ENCODE measurements at regions not wholly inside any gene's neighbourhood (a gene's known extent, or its start where the extent isn't known, plus 50 kb on each side); places are given as distances from the start of the nearest gene placed in this dataset.

DNA sequence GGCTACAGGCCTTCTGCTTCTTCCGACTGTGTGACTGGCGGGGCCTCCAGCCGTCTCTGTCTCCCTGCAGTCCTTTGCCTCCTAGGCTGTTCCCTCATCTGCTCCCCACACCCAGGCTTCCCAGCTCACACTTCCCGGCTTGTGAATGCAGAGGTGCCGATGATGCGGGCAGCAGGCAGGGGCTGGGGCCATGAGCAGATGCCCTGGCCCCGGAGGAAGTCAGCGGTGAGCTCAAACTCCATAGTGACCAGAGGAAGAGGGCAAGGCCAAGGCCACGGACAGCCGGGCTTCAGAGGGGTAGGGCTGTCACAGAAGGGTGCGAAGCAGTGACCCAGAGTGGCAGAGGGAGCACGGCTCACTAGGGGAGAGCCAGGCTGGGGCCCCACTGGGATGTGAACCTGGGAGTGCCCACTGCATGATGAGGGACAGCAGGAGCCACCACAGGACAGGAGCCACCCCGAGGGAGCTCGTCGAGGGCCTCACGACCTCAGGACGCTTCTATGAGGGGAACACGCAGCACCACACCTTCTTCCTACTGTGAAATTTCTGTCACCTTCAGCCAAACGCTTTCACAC lies 515.9 kb downstream of the EIPR1 start:
- no peaks in the 10 kb centered on the region for H3K27me3 Mint-ChIP-seq
- TF ChIP-seq, protein P1, sequence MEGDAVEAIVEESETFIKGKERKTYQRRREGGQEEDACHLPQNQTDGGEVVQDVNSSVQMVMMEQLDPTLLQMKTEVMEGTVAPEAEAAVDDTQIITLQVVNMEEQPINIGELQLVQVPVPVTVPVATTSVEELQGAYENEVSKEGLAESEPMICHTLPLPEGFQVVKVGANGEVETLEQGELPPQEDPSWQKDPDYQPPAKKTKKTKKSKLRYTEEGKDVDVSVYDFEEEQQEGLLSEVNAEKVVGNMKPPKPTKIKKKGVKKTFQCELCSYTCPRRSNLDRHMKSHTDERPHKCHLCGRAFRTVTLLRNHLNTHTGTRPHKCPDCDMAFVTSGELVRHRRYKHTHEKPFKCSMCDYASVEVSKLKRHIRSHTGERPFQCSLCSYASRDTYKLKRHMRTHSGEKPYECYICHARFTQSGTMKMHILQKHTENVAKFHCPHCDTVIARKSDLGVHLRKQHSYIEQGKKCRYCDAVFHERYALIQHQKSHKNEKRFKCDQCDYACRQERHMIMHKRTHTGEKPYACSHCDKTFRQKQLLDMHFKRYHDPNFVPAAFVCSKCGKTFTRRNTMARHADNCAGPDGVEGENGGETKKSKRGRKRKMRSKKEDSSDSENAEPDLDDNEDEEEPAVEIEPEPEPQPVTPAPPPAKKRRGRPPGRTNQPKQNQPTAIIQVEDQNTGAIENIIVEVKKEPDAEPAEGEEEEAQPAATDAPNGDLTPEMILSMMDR (IDR thresholded peaks at IDR 0.05; ENCODE audit: unreplicated experiment), result no peak
- H3K9me3 Mint-ChIP-seq (ENCODE audit: low read depth), result no peaks in the 10 kb centered on the region
- DNase-seq (ENCODE audit: low spot score, unreplicated experiment), result no peak
- H3K36me3 Mint-ChIP-seq (ENCODE audit: insufficient read depth), result no peaks in the 10 kb centered on the region
- H3K27ac Mint-ChIP-seq, result no peak overlapping the region
- H3K4me3 Mint-ChIP-seq (ENCODE audit: low read depth), result no peak overlapping the region
- H3K4me1 Mint-ChIP-seq (ENCODE audit: low read depth), result no peaks in the 10 kb centered on the region

DNA sequence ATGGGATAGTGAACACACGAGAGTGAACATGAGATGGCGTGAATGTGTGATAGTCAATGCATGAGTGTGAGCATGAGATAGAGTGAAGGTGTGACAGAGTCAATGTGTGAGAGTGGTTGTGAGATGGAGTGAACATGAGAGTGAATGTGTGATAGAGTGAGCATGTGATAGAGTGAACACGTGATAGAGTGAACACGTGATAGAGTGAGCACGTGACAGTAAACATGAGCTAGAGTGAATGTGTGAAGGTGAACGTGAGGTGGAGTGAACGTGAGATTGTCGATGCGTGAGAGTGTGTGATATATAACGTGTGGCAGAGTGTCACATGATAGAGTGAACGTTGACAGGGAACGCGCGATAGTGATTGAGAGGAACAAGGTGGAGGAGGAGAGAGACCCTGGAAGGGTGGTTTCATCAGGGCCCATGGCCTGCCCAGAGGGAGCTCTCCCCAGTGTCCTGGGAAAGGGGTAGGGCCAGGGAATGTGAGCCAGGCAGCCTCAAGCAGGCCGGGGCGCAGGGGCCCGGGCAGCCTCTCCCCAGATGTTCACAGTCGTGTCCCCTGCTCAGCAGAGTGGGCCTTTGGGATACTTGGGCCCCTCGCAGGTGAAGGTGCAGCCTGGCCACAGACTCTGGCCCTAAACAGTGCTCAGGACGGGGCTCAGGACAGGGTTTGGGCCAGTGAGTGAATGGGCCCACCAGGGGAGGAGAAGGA lies 516.9 kb downstream of the EIPR1 start:
- Mint-ChIP-seq H3K27me3 (peaks cover 1% of the 10 kb centered on the region), H3K4me1 (ENCODE audit: low read depth) (no peaks in the 10 kb centered on the region), H3K9me3 (ENCODE audit: low read depth) (no peaks in the 10 kb centered on the region), H3K36me3 (ENCODE audit: insufficient read depth) (no peaks in the 10 kb centered on the region), H3K4me3 (ENCODE audit: low read depth) (no peak overlapping the region), H3K27ac (no peak overlapping the region)
- TF ChIP-seq, protein P1 (IDR thresholded peaks at IDR 0.05; ENCODE audit: unreplicated experiment), result no peak
- DNase-seq (ENCODE audit: low spot score, unreplicated experiment), result no peak

DNA sequence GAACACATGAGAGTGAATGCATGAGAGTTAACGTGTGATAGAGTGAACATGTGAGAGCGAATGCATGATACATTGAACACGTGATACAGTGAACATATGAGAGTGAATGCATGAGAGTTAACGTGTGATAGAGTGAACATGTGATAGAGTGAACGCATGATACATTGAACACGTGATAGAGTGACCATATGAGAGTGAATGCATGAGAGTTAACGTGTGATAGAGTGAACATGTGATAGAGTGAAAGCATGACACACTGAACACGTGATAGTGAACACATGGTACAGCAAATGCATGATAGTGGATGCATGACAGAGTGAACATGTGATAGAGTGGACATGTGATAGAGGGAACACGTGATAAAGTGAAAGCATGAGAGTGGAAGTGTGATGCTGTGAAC lies 517.9 kb downstream of the EIPR1 start:
- Mint-ChIP-seq H3K36me3 (ENCODE audit: insufficient read depth) (no peaks in the 10 kb centered on the region), H3K9me3 (ENCODE audit: low read depth) (no peaks in the 10 kb centered on the region), H3K27me3 (peaks cover 6% of the 10 kb centered on the region), H3K27ac (no peak overlapping the region), H3K4me3 (ENCODE audit: low read depth) (no peak overlapping the region), H3K4me1 (ENCODE audit: low read depth) (no peaks in the 10 kb centered on the region)
- TF ChIP-seq, protein P1 (IDR thresholded peaks at IDR 0.05; ENCODE audit: unreplicated experiment), result no peak
- DNase-seq (ENCODE audit: low spot score, unreplicated experiment), result no peak

DNA sequence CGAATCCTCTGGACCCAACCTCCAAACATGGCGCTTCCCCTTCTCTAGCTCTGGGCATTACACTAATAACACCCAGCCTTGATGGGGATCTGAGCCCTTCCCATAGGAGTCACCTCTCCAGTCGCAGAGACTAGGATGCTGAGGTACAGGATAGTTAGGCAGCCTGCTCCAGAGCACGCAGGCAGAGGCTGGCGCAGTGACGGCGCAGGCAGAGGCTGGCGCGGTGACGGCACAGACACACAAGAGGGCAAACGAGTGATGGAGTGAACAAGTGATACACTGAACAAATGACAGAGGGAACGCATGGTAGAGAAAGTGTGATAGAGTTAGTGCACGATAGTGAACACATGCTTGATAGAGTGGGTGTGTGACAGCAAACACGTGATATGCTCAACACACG lies 518.5 kb downstream of the EIPR1 start:
- Mint-ChIP-seq H3K4me3 (ENCODE audit: low read depth) (no peak overlapping the region), H3K27ac (no peak overlapping the region), H3K4me1 (ENCODE audit: low read depth) (no peaks in the 10 kb centered on the region), H3K9me3 (ENCODE audit: low read depth) (no peaks in the 10 kb centered on the region), H3K27me3 (peaks cover 6% of the 10 kb centered on the region), H3K36me3 (ENCODE audit: insufficient read depth) (no peaks in the 10 kb centered on the region)
- TF ChIP-seq, protein P1 (IDR thresholded peaks at IDR 0.05; ENCODE audit: unreplicated experiment), result no peak
- DNase-seq (ENCODE audit: low spot score, unreplicated experiment), result no peak

DNA sequence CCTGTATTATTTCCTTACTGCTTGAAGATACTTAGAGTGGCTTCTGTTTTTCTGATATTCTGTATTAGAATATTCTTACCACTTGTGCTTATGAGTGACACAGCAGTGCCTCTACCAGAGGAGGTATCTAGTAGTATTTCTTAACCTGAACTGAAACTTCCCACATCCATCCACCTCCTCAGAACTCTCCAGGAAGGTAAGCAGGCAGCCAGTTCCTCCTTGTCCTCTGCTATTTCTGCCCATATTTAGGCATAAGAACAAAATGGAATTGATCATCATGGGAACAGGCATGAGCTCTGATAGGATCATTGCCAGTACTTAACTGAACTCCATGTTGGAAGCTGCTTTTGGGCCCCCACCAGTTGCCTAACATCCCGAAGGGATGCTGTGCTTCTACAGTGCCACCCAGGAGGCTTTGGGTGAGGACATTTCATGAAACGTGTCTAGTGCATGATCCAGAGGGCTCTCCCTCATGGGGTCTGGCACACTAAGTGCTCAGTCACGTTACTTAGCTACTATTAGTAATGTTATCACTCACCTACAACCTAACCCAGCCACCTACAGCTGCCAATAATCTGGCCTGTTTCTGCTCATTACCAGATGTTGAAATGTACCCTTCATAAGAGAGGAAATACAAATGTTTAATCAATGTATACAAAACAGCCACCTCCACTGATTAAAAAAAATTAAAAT lies 520.7 kb downstream of the EIPR1 start:
- H3K36me3 Mint-ChIP-seq (ENCODE audit: insufficient read depth), result no peaks in the 10 kb centered on the region
- no peak for DNase-seq (ENCODE audit: low spot score, unreplicated experiment)
- H3K27ac Mint-ChIP-seq, result no peak overlapping the region
- H3K4me3 Mint-ChIP-seq (ENCODE audit: low read depth), result no peak overlapping the region
- TF ChIP-seq, protein P1 (IDR thresholded peaks at IDR 0.05; ENCODE audit: unreplicated experiment), result no peak
- H3K27me3 Mint-ChIP-seq, result peaks cover 6% of the 10 kb centered on the region
- H3K4me1 Mint-ChIP-seq (ENCODE audit: low read depth), result no peaks in the 10 kb centered on the region
- H3K9me3 Mint-ChIP-seq (ENCODE audit: low read depth), result no peaks in the 10 kb centered on the region

Measured in progenitor cell of endocrine pancreas (in vitro differentiated cells).